SK-N-MC (cell line): ENCODE measurements at regions not wholly inside any gene's neighbourhood (a gene's known extent, or its start where the extent isn't known, plus 50 kb on each side); places are given as distances from the start of the nearest gene placed in this dataset.
A peak's percentile ranks its signal among the peaks of the same experiment; 100 is the strongest.

Experiments
- DNase-seq: peaks from one replicate; pipeline ENCODE4 v3.0.0-alpha.2; 2011; ENCODE audit warnings: low read depth, low spot score
- H3K27ac ChIP-seq: fragments of 200-600 bp; sonication (generic); 2 replicates; pipeline ENCODE4 v1.5.1; 2016; ENCODE audit warnings: mixed run types
- H3K36me3 ChIP-seq: fragments of 200-600 bp; sonication (generic); 2 replicates; pipeline ENCODE4 v1.6.1; 2017; ENCODE audit warnings: antibody characterized with exemption, low read length, mixed read lengths; ENCODE audit not compliant: insufficient read depth
- H3K4me3 ChIP-seq: fragments of 200-600 bp; sonication (generic); 2 replicates; pipeline ENCODE4 v1.5.1; 2016
- H3K9ac ChIP-seq: fragments of 200-600 bp; sonication (generic); 2 replicates; pipeline ENCODE4 v1.8.0; 2017; ENCODE audit warnings: mixed run types, mixed read lengths; ENCODE audit not compliant: insufficient read length
- H3K9me3 ChIP-seq: fragments of 200-600 bp; sonication (generic); 2 replicates; pipeline ENCODE4 v1.6.1; 2017; ENCODE audit warnings: low read depth, mild to moderate bottlenecking, antibody characterized with exemption, low read length, moderate library complexity, mixed read lengths
- EZH2 ChIP-seq: fragments of 200-600 bp; sonication (generic); IDR thresholded peaks from one replicate; pipeline ENCODE4 v1.6.1; 2017; ENCODE audit warnings: antibody characterized with exemption
- FOXP2 ChIP-seq: optimal IDR thresholded peaks from 2 replicates; pipeline ENCODE3; 2011; ENCODE audit warnings: mild to moderate bottlenecking, moderate library complexity; ENCODE audit not compliant: insufficient read depth; ENCODE audit errors: extremely low read length, control extremely low read depth
- POLR2AphosphoS5 ChIP-seq: IDR thresholded peaks from 2 replicates; pipeline ENCODE4 v1.6.1; 2012; ENCODE audit warnings: mild to moderate bottlenecking, low read depth, low read length, borderline replicate concordance

- no peak for DNase-seq
- TF ChIP-seq POLR2AphosphoS5 (no peak), EZH2 (no peak), FOXP2 (no peak)
- Histone ChIP-seq H3K27ac (no peak overlapping the region), H3K36me3 (no peaks in the 10 kb centered on the region), H3K4me3 (no peak overlapping the region), H3K9ac (no peak overlapping the region), H3K9me3 (no peaks in the 10 kb centered on the region)
Measured at GRCh38 chr2:145841973-145842372, 1322.1 kb upstream of the ZEB2 start.

GRCh38 chr2:145836986-145837385 lies 1317.1 kb upstream of the ZEB2 start:
- no peak overlapping the region for H3K4me3 ChIP-seq
- TF ChIP-seq FOXP2 (no peak), POLR2AphosphoS5 (no peak), EZH2 (no peak)
- H3K36me3 ChIP-seq = no peaks in the 10 kb centered on the region
- no peak for DNase-seq
- no peak overlapping the region for H3K9ac ChIP-seq
- no peaks in the 10 kb centered on the region for H3K9me3 ChIP-seq
- H3K27ac ChIP-seq = no peak overlapping the region

GRCh38 chr2:145835665-145836064 lies 1315.7 kb upstream of the ZEB2 start:
- Histone ChIP-seq H3K9me3 (no peaks in the 10 kb centered on the region), H3K4me3 (no peak overlapping the region), H3K36me3 (no peaks in the 10 kb centered on the region), H3K9ac (no peak overlapping the region), H3K27ac (no peak overlapping the region)
- TF ChIP-seq POLR2AphosphoS5 (no peak), EZH2 (no peak), FOXP2 (no peak)
- no peak for DNase-seq

GRCh38 chr2:145832681-145833080 lies 1312.8 kb upstream of the ZEB2 start:
- Histone ChIP-seq H3K27ac (no peak overlapping the region), H3K9me3 (no peaks in the 10 kb centered on the region), H3K36me3 (no peaks in the 10 kb centered on the region), H3K4me3 (no peak overlapping the region), H3K9ac (no peak overlapping the region)
- peak; percentile 55 for DNase-seq
- TF ChIP-seq EZH2 (no peak), POLR2AphosphoS5 (no peak), FOXP2 (no peak)

- Histone ChIP-seq H3K4me3 (no peak overlapping the region), H3K27ac (no peak overlapping the region), H3K36me3 (no peaks in the 10 kb centered on the region), H3K9ac (no peak overlapping the region), H3K9me3 (no peaks in the 10 kb centered on the region)
- DNase-seq = no peak
- TF ChIP-seq EZH2 (no peak), POLR2AphosphoS5 (no peak), FOXP2 (no peak)
Measured at GRCh38 chr2:145829931-145830330, 1310.0 kb upstream of the ZEB2 start.

GRCh38 chr2:145827235-145827634 lies 1307.3 kb upstream of the ZEB2 start:
- H3K9me3 ChIP-seq = no peaks in the 10 kb centered on the region
- H3K4me3 ChIP-seq = no peak overlapping the region
- TF ChIP-seq EZH2 (no peak), POLR2AphosphoS5 (no peak), FOXP2 (no peak)
- DNase-seq = no peak
- H3K36me3 ChIP-seq = no peaks in the 10 kb centered on the region
- no peak overlapping the region for H3K27ac ChIP-seq
- H3K9ac ChIP-seq = no peak overlapping the region

GRCh38 chr2:145824384-145824783 lies 1304.5 kb upstream of the ZEB2 start:
- no peak overlapping the region for H3K4me3 ChIP-seq
- DNase-seq = no peak
- TF ChIP-seq POLR2AphosphoS5 (no peak), FOXP2 (no peak), EZH2 (no peak)
- H3K9ac ChIP-seq = no peak overlapping the region
- H3K9me3 ChIP-seq = no peaks in the 10 kb centered on the region
- no peak overlapping the region for H3K27ac ChIP-seq
- H3K36me3 ChIP-seq = no peaks in the 10 kb centered on the region

- Histone ChIP-seq H3K36me3 (no peaks in the 10 kb centered on the region), H3K9me3 (no peaks in the 10 kb centered on the region), H3K4me3 (no peak overlapping the region), H3K27ac (no peak overlapping the region), H3K9ac (no peak overlapping the region)
- TF ChIP-seq FOXP2 (no peak), EZH2 (no peak), POLR2AphosphoS5 (no peak)
- no peak for DNase-seq
Measured at GRCh38 chr2:145822892-145823534, 1303.1 kb upstream of the ZEB2 start.

- Histone ChIP-seq H3K9ac (no peak overlapping the region), H3K4me3 (no peak overlapping the region), H3K9me3 (no peaks in the 10 kb centered on the region), H3K27ac (no peak overlapping the region), H3K36me3 (no peaks in the 10 kb centered on the region)
- DNase-seq = no peak
- no peak for TF ChIP-seq FOXP2
- no peak for TF ChIP-seq EZH2
- TF ChIP-seq POLR2AphosphoS5 = no peak
Measured at GRCh38 chr2:145820651-145821050, 1300.7 kb upstream of the ZEB2 start.
